B cell (primary cell): ENCODE measurements at regions not wholly inside any gene's neighbourhood (a gene's known extent, or its start where the extent isn't known, plus 50 kb on each side); places are given as distances from the start of the nearest gene placed in this dataset.

Experiments
- ATAC-seq: fragments of 200-7000 bp; cut with Tn5 transposase; one replicate; pipeline ENCODE4 v1.10.0; 2021; ENCODE audit warnings: low read depth, mild to moderate bottlenecking, moderate number of reproducible peaks, moderate library complexity
- CTCF ChIA-PET: fragments of 350-600 bp; sonication (Branson Sonifier 250); formaldehyde crosslinking; loops from one replicate; lab custom pipeline; 2021; ENCODE audit warnings: antibody characterized with exemption, inconsistent platforms; lab: Charles Lee
- POLR2A ChIA-PET: fragments of 350-600 bp; sonication (Branson Sonifier 250); formaldehyde crosslinking; loops from one replicate; lab custom pipeline; 2021; ENCODE audit warnings: antibody characterized with exemption; lab: Charles Lee
- DNase-seq: peaks from one replicate; pipeline ENCODE4 v3.0.0; 2013
- H2AFZ ChIP-seq: 2 replicates; pipeline ENCODE4 v1.6.1; 2012; ENCODE audit warnings: mild to moderate bottlenecking, low read depth, low read length; ENCODE audit not compliant: insufficient read depth, poor library complexity, severe bottlenecking
- H3K27ac ChIP-seq, 2 donors: 1 replicate in 1 of 2; 2 replicates in 1 of 2; pipeline ENCODE4 v1.5.1; 2012 to 2013; ENCODE audit warnings: low read length in 2 of 2, mild to moderate bottlenecking in 2 of 2, moderate library complexity in 1 of 2
- H3K27me3 ChIP-seq, 4 experiments: fragments of 200-600 bp in 1 of 4; sonication (generic) in 1 of 4; replicated peaks in 1 of 4; 1 replicate in 2 of 4; 2 replicates in 2 of 4; pipeline versions ENCODE4 v1.6.1 to v1.7.0; 2013 to 2016; ENCODE audit warnings: low read length in 3 of 4, mild to moderate bottlenecking in 2 of 4, mixed read lengths in 1 of 4, moderate library complexity in 1 of 4; ENCODE audit not compliant: insufficient read depth in 4 of 4, control insufficient read depth in 3 of 4; ENCODE audit errors: control extremely low read depth in 1 of 4
- H3K36me3 ChIP-seq, 2 experiments: replicated peaks in 1 of 2; 1 replicate in 1 of 2; 2 replicates in 1 of 2; pipeline versions ENCODE4 v1.6.1 to v1.7.1; 2013; ENCODE audit warnings: low read length in 1 of 2; ENCODE audit not compliant: insufficient read depth in 2 of 2, control insufficient read depth in 1 of 2; ENCODE audit errors: control extremely low read depth in 1 of 2, extremely low read depth in 1 of 2
- H3K4me1 ChIP-seq, 2 donors: fragments of 200-600 bp in 1 of 2; sonication (generic) in 1 of 2; 1 replicate in 1 of 2; 2 replicates in 1 of 2; pipeline versions ENCODE4 v1.5.1 to v1.6.1; 2013 to 2017; ENCODE audit warnings: low read length in 2 of 2; ENCODE audit not compliant: control insufficient read depth in 2 of 2, insufficient read depth in 2 of 2
- H3K4me2 ChIP-seq: replicated peaks from 2 replicates; pipeline ENCODE3; 2012; ENCODE audit warnings: mild to moderate bottlenecking, low read depth, low read length; ENCODE audit not compliant: poor library complexity, severe bottlenecking
- H3K4me3 ChIP-seq, 5 experiments: fragments of 200-600 bp in 1 of 5; sonication (generic) in 1 of 5; 1 replicate in 3 of 5; 2 replicates in 2 of 5; pipeline versions ENCODE4 v1.5.1 to v1.7.0; 2011 to 2016; ENCODE audit warnings: low read length in 4 of 5, mild to moderate bottlenecking in 4 of 5, low read depth in 2 of 5, control low read depth in 1 of 5, moderate library complexity in 1 of 5; ENCODE audit not compliant: insufficient read depth in 1 of 5; ENCODE audit errors: control extremely low read depth in 1 of 5, extremely low read depth in 1 of 5
- H3K79me2 ChIP-seq: fragments of 200-600 bp; sonication (generic); one replicate; pipeline ENCODE4 v1.6.0; 2016; ENCODE audit warnings: low read length; ENCODE audit not compliant: control insufficient read depth, insufficient read depth
- H3K9ac ChIP-seq: fragments of 200-600 bp; sonication (generic); 2 replicates; pipeline ENCODE4 v1.6.1; 2017; ENCODE audit warnings: mild to moderate bottlenecking, low read length, moderate library complexity
- H3K9me3 ChIP-seq, 3 donors: one replicate each; pipeline versions ENCODE4 v1.6.1 to v1.7.1; 2013; ENCODE audit warnings: low read length in 2 of 3; ENCODE audit not compliant: control insufficient read depth in 2 of 3, insufficient read depth in 1 of 3; ENCODE audit errors: control extremely low read depth in 1 of 3
- H4K20me1 ChIP-seq: 2 replicates; pipeline ENCODE4 v1.6.0; 2012; ENCODE audit warnings: mild to moderate bottlenecking, low read length; ENCODE audit not compliant: insufficient read depth, control insufficient read depth, poor library complexity, severe bottlenecking
- H3K27ac Mint-ChIP-seq: one replicate; pipeline ENCODE4 v1.8.0; 2021; ENCODE audit warnings: mixed read lengths
- H3K27me3 Mint-ChIP-seq: one replicate; pipeline ENCODE4 v1.8.0; 2021; ENCODE audit warnings: mixed read lengths
- H3K4me1 Mint-ChIP-seq: one replicate; pipeline ENCODE4 v1.8.0; 2021; ENCODE audit warnings: mixed read lengths
- H3K4me3 Mint-ChIP-seq: one replicate; pipeline ENCODE4 v1.8.0; 2021; ENCODE audit warnings: mixed read lengths
- H3K9me3 Mint-ChIP-seq: one replicate; pipeline ENCODE4 v1.8.0; 2022; ENCODE audit warnings: mixed read lengths; ENCODE audit not compliant: insufficient read depth
- CTCF ChIP-seq: fragments of 200-600 bp; IDR thresholded peaks from one replicate; pipeline ENCODE4 v1.8.0; 2022; ENCODE audit warnings: antibody characterized with exemption, mild to moderate bottlenecking
- EZH2 ChIP-seq: IDR thresholded peaks from 2 replicates; pipeline ENCODE4 v1.6.1; 2012; ENCODE audit warnings: borderline replicate concordance, low read depth, mild to moderate bottlenecking, moderate library complexity, low read length; ENCODE audit not compliant: insufficient read depth, poor library complexity, severe bottlenecking
- WGBS: methylation state at CpG from one replicate; pipeline ENCODE4 v1.1.5; 2013; ENCODE audit warnings: missing lambda C conversion rate; ENCODE audit not compliant: insufficient coverage; 5-methylcytosine and 5-hydroxymethylcytosine counted together
- intact Hi-C: fragments of 100-400 bp; cut with micrococcal nuclease; formaldehyde crosslinking; loops from one replicate; pipeline ENCODE4 v1.10.0; 2022

GRCh38 chr3:24709956-24710355 lies 215.3 kb upstream of the THRB start:
- no peak overlapping the region for H3K27ac ChIP-seq
- H4K20me1 ChIP-seq, result no peaks in the 10 kb centered on the region
- no peaks in the 10 kb centered on the region for H3K27me3 ChIP-seq
- no peak for ATAC-seq
- no peak overlapping the region for H2AFZ ChIP-seq
- H3K4me1 ChIP-seq, result no peaks in the 10 kb centered on the region
- no peak overlapping the region for H3K4me2 ChIP-seq
- Mint-ChIP-seq H3K9me3 (no peaks in the 10 kb centered on the region), H3K27me3 (peaks cover 3% of the 10 kb centered on the region), H3K4me1 (no peaks in the 10 kb centered on the region), H3K27ac (no peak overlapping the region), H3K4me3 (no peak overlapping the region)
- CTCF ChIA-PET, result no interaction called here
- no peak for TF ChIP-seq CTCF
- TF ChIP-seq EZH2, result no peak
- no peak overlapping the region for H3K9ac ChIP-seq
- DNase-seq, result no peak
- no peaks in the 10 kb centered on the region for H3K79me2 ChIP-seq
- no peaks in the 10 kb centered on the region for H3K9me3 ChIP-seq
- intact Hi-C loops, result no loop called here
- POLR2A ChIA-PET, result no interaction called here
- 83% methylated on average over 1 of the region's 1 CpG for WGBS
- no peak overlapping the region for H3K4me3 ChIP-seq
- H3K36me3 ChIP-seq, result no peaks in the 10 kb centered on the region

DNA sequence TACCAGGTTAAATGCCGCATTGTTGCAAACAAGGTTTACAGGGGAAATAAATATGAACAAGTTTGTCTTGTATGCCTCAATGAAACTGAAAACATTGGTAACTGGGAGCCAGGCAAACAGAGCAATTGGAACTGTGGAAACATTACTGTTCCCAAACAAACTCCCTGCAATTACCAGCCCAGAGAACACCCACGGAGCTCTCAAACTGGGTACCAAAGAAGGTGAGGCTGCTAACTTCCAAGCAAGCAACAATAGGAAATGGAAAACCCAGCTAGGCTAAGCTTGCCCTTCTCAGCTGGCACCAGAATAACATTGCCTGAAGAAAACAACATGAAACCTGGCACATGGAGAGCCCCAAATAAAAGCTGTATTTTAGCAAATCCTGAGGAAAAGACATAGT lies 218.9 kb upstream of the THRB start:
- H2AFZ ChIP-seq, result no peak overlapping the region
- no peaks in the 10 kb centered on the region for H3K79me2 ChIP-seq
- intact Hi-C loops, result no loop called here
- Mint-ChIP-seq H3K4me3 (no peak overlapping the region), H3K9me3 (no peaks in the 10 kb centered on the region), H3K27ac (no peak overlapping the region), H3K27me3 (no peaks in the 10 kb centered on the region), H3K4me1 (no peaks in the 10 kb centered on the region)
- ATAC-seq (no peak), DNase-seq (no peak)
- WGBS, result 67% methylated on average over 1 of the region's 2 CpGs
- H3K27ac ChIP-seq, result no peak overlapping the region
- H3K4me1 ChIP-seq, result no peaks in the 10 kb centered on the region
- no peaks in the 10 kb centered on the region for H3K36me3 ChIP-seq
- TF ChIP-seq EZH2 (no peak), CTCF (no peak)
- no peaks in the 10 kb centered on the region for H3K27me3 ChIP-seq
- POLR2A ChIA-PET, result no interaction called here
- no peak overlapping the region for H3K9ac ChIP-seq
- no peak overlapping the region for H3K4me3 ChIP-seq
- H3K4me2 ChIP-seq, result no peak overlapping the region
- H3K9me3 ChIP-seq, result no peaks in the 10 kb centered on the region
- CTCF ChIA-PET, result no interaction called here
- no peaks in the 10 kb centered on the region for H4K20me1 ChIP-seq
